H1 (cell line): ENCODE measurements at regions not wholly inside any gene's neighbourhood (a gene's known extent, or its start where the extent isn't known, plus 50 kb on each side); places are given as distances from the start of the nearest gene placed in this dataset.

Experiments used
- BRCA1 ChIP-seq: IDR thresholded peaks from 2 replicates; pipeline ENCODE4 v1.6.1; 2012; ENCODE audit warnings: low read depth, low read length, improper control_type of control experiment
- CHD7 ChIP-seq: fragments of 300-600 bp; sonication (generic); IDR thresholded peaks from 2 replicates; pipeline ENCODE4 v1.7.1; 2012; ENCODE audit warnings: low read length, moderate library complexity, mild to moderate bottlenecking, inconsistent platforms; ENCODE audit not compliant: insufficient replicate concordance
- EP300 ChIP-seq, 2 experiments: IDR thresholded peaks; 1 replicate in 1 of 2; 2 replicates in 1 of 2; pipeline ENCODE4 v1.6.1; 2011 to 2012; ENCODE audit warnings: low read depth in 2 of 2, low read length in 2 of 2, mild to moderate bottlenecking in 2 of 2, borderline replicate concordance in 1 of 2, inconsistent platforms in 1 of 2, moderate library complexity in 1 of 2
- JUN ChIP-seq: IDR thresholded peaks from 2 replicates; pipeline ENCODE4 v1.6.1; 2011; ENCODE audit warnings: low read depth, mild to moderate bottlenecking, improper control_type of control experiment, low read length
- NANOG ChIP-seq: IDR thresholded peaks from 2 replicates; pipeline ENCODE4 v1.6.1; 2011; ENCODE audit warnings: low read length, low read depth, mild to moderate bottlenecking, inconsistent platforms; ENCODE audit not compliant: insufficient read depth, poor library complexity, severe bottlenecking
- RAD21 ChIP-seq, 2 experiments: IDR thresholded peaks in 1 of 2; conservative IDR thresholded peaks in 1 of 2; 2 replicates each; pipeline ENCODE4 v1.6.1; 2011; ENCODE audit warnings: low read depth in 2 of 2, low read length in 2 of 2, improper control_type of control experiment in 1 of 2, inconsistent platforms in 1 of 2, mild to moderate bottlenecking in 1 of 2, moderate library complexity in 1 of 2
- RNF2 ChIP-seq: fragments of 200-900, 300-1000 bp; sonication (generic); IDR thresholded peaks from 2 replicates; pipeline ENCODE4 v1.7.1; 2016; ENCODE audit warnings: borderline replicate concordance, low read depth, mild to moderate bottlenecking, antibody characterized with exemption, low read length; ENCODE audit not compliant: poor library complexity, severe bottlenecking; ENCODE audit errors: missing control alignments
- SIN3A ChIP-seq, 2 experiments: IDR thresholded peaks in 1 of 2; conservative IDR thresholded peaks in 1 of 2; 2 replicates each; pipeline ENCODE4 v1.6.1; 2011 to 2012; ENCODE audit warnings: low read length in 2 of 2, improper control_type of control experiment in 1 of 2, low read depth in 1 of 2, mild to moderate bottlenecking in 1 of 2
- SP1 ChIP-seq: IDR thresholded peaks from 2 replicates; pipeline ENCODE4 v1.6.1; 2011; ENCODE audit warnings: low read depth, low read length

- no peak for TF ChIP-seq JUN
- peak; percentile 91 to 95 for TF ChIP-seq RAD21 (IDR thresholded peaks at IDR 0.05 in 1 of 2, conservative IDR thresholded peaks at IDR 0.05 in 1 of 2; ENCODE audit: low read depth in 2 of 2, low read length in 2 of 2)
- no peak for TF ChIP-seq EP300 (IDR thresholded peaks at IDR 0.05; ENCODE audit: borderline replicate concordance in 1 of 2, low read depth in 2 of 2, low read length in 2 of 2)
- no peak for TF ChIP-seq NANOG
- TF ChIP-seq SIN3A (conservative IDR thresholded peaks at IDR 0.05 in 1 of 2, IDR thresholded peaks at IDR 0.05 in 1 of 2; ENCODE audit: low read depth in 1 of 2, low read length in 2 of 2): no peak
- no peak for TF ChIP-seq BRCA1
- no peak for TF ChIP-seq RNF2
- no peak for TF ChIP-seq SP1
- TF ChIP-seq CHD7: no peak
These were observed 291.8 kb downstream of the BMP7 start (continued) for GRCh38 chr20:56974499-56975250.
